Upper lobe of left lung (tissue), 6 donors: ENCODE measurements at regions not wholly inside any gene's neighbourhood (a gene's known extent, or its start where the extent isn't known, plus 50 kb on each side); places are given as distances from the start of the nearest gene placed in this dataset.

Experiments
- ATAC-seq, 2 donors: fragments of 200-7000 bp; cut with Tn5 transposase; one replicate each; pipeline ENCODE4 v1.9.1; 2022; ENCODE audit warnings: mild to moderate bottlenecking in 2 of 2, moderate library complexity in 2 of 2; ENCODE audit not compliant: low FRiP score in 2 of 2
- DNase-seq, 2 donors: peaks; one replicate each; pipeline ENCODE4 v3.0.0-alpha.2; 2019 to 2020
- H3K27ac ChIP-seq, 4 donors: fragments of 200-600 bp; sonication (generic); one replicate each; pipeline ENCODE4 v1.5.1; 2016 to 2019
- H3K27me3 ChIP-seq, 4 donors: fragments of 200-600 bp; sonication (generic); one replicate each; pipeline ENCODE4 v1.5.1; 2017 to 2019
- H3K36me3 ChIP-seq, 4 donors: fragments of 200-600 bp; sonication (generic); one replicate each; pipeline ENCODE4 v1.5.1; 2016 to 2019
- H3K4me1 ChIP-seq, 4 donors: fragments of 200-600 bp; sonication (generic); one replicate each; pipeline ENCODE4 v1.5.1; 2018 to 2019
- H3K4me3 ChIP-seq, 4 donors: fragments of 200-600 bp; sonication (generic); one replicate each; pipeline ENCODE4 v1.5.1; 2017 to 2019; ENCODE audit warnings: mild to moderate bottlenecking in 2 of 4, moderate library complexity in 1 of 4
- H3K9me3 ChIP-seq, 4 donors: fragments of 200-600 bp; sonication (generic); one replicate each; pipeline ENCODE4 v1.5.1; 2018 to 2019
- EP300 ChIP-seq, 4 donors: sonication (generic); formaldehyde crosslinking; IDR thresholded peaks; one replicate each; pipeline ENCODE4 v1.5.1; 2017; ENCODE audit warnings: antibody characterized with exemption in 4 of 4, control low read depth in 2 of 4
- POLR2A ChIP-seq, 4 donors: fragments of 450-650 bp; IDR thresholded peaks; one replicate each; pipeline ENCODE4 v1.5.1; 2016 to 2017; ENCODE audit warnings: antibody characterized with exemption in 4 of 4, mild to moderate bottlenecking in 2 of 4
- POLR2AphosphoS5 ChIP-seq, 2 donors: sonication (generic); formaldehyde crosslinking; IDR thresholded peaks; one replicate each; pipeline ENCODE4 v1.5.1; 2017; ENCODE audit warnings: antibody characterized with exemption in 2 of 2
- WGBS, 2 donors: methylation state at CpG; one replicate each; pipeline ENCODE4 v1.1.5; 2017 to 2018; 5-methylcytosine and 5-hydroxymethylcytosine counted together
- TF ChIP-seq, protein P1 (sequence below), 6 experiments: fragments of 450-650 bp in 4 of 6; fragments of 200-600 bp in 2 of 6; sonication (generic) in 2 of 6; IDR thresholded peaks; one replicate each; pipeline ENCODE4 v1.5.1; 2016 to 2019; ENCODE audit warnings: antibody characterized with exemption in 6 of 6
- donor health status: DM: no; HTN: no; CAD: no; lungs with moderate emphysema.
- donor health status: DM: no; HTN: yes; CAD: no; lungs with severe emphysema.

GRCh38 chr18:78677483-78678317 is 301.9 kb upstream of the SALL3 start:
- Histone ChIP-seq H3K4me1 (no peaks in the 10 kb centered on the region), H3K27me3 (no peaks in the 10 kb centered on the region), H3K27ac (no peak overlapping the region), H3K9me3 (no peaks in the 10 kb centered on the region), H3K36me3 (no peaks in the 10 kb centered on the region), H3K4me3 (no peak overlapping the region)
- TF ChIP-seq EP300 (IDR thresholded peaks at IDR 0.05) = no peak
- no peak for ATAC-seq
- no peak for DNase-seq
- WGBS, 2 donors = 84 to 85% methylated on average over 21 to 25 of the region's 25 CpGs

GRCh38 chr18:78678318-78678695 is 301.3 kb upstream of the SALL3 start:
- TF ChIP-seq POLR2AphosphoS5 (IDR thresholded peaks at IDR 0.05) (no peak), POLR2A (IDR thresholded peaks at IDR 0.05) (no peak), EP300 (IDR thresholded peaks at IDR 0.05) (no peak)
- TF ChIP-seq, protein P1, sequence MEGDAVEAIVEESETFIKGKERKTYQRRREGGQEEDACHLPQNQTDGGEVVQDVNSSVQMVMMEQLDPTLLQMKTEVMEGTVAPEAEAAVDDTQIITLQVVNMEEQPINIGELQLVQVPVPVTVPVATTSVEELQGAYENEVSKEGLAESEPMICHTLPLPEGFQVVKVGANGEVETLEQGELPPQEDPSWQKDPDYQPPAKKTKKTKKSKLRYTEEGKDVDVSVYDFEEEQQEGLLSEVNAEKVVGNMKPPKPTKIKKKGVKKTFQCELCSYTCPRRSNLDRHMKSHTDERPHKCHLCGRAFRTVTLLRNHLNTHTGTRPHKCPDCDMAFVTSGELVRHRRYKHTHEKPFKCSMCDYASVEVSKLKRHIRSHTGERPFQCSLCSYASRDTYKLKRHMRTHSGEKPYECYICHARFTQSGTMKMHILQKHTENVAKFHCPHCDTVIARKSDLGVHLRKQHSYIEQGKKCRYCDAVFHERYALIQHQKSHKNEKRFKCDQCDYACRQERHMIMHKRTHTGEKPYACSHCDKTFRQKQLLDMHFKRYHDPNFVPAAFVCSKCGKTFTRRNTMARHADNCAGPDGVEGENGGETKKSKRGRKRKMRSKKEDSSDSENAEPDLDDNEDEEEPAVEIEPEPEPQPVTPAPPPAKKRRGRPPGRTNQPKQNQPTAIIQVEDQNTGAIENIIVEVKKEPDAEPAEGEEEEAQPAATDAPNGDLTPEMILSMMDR (IDR thresholded peaks at IDR 0.05) = no peak
- no peak overlapping the region for H3K27ac ChIP-seq
- DNase-seq (no peak), ATAC-seq (no peak)
- H3K36me3 ChIP-seq = no peaks in the 10 kb centered on the region
- no peaks in the 10 kb centered on the region for H3K9me3 ChIP-seq
- 75% methylated on average over 8 of the region's 8 CpGs for WGBS, 2 donors
- no peaks in the 10 kb centered on the region for H3K4me1 ChIP-seq
- H3K27me3 ChIP-seq = no peaks in the 10 kb centered on the region
- H3K4me3 ChIP-seq = no peak overlapping the region

GRCh38 chr18:78679031-78679430 is 300.6 kb upstream of the SALL3 start:
- Histone ChIP-seq H3K36me3 (no peaks in the 10 kb centered on the region), H3K4me1 (no peaks in the 10 kb centered on the region), H3K27me3 (no peaks in the 10 kb centered on the region), H3K9me3 (no peaks in the 10 kb centered on the region), H3K27ac (no peak overlapping the region), H3K4me3 (no peak overlapping the region)
- TF ChIP-seq, protein P1 (IDR thresholded peaks at IDR 0.05) = no peak
- TF ChIP-seq POLR2AphosphoS5 (IDR thresholded peaks at IDR 0.05) = no peak
- TF ChIP-seq POLR2A (IDR thresholded peaks at IDR 0.05) = no peak
- no peak for TF ChIP-seq EP300 (IDR thresholded peaks at IDR 0.05)
- ATAC-seq (no peak), DNase-seq (no peak)
- WGBS, 2 donors = 66 to 80% methylated on average over 9 of the region's 9 CpGs

GRCh38 chr18:78679613-78680260 is 299.9 kb upstream of the SALL3 start:
- no peak overlapping the region for H3K4me3 ChIP-seq
- H3K36me3 ChIP-seq = no peaks in the 10 kb centered on the region
- TF ChIP-seq POLR2AphosphoS5 (IDR thresholded peaks at IDR 0.05) (no peak), POLR2A (IDR thresholded peaks at IDR 0.05) (no peak), EP300 (IDR thresholded peaks at IDR 0.05) (no peak)
- TF ChIP-seq, protein P1 (IDR thresholded peaks at IDR 0.05) = no peak
- H3K27ac ChIP-seq = no peak overlapping the region
- ATAC-seq = no peak
- no peaks in the 10 kb centered on the region for H3K27me3 ChIP-seq
- DNase-seq = no peak
- WGBS, 2 donors = 80 to 88% methylated on average over 17 of the region's 17 CpGs
- no peaks in the 10 kb centered on the region for H3K9me3 ChIP-seq
- no peaks in the 10 kb centered on the region for H3K4me1 ChIP-seq

DNA sequence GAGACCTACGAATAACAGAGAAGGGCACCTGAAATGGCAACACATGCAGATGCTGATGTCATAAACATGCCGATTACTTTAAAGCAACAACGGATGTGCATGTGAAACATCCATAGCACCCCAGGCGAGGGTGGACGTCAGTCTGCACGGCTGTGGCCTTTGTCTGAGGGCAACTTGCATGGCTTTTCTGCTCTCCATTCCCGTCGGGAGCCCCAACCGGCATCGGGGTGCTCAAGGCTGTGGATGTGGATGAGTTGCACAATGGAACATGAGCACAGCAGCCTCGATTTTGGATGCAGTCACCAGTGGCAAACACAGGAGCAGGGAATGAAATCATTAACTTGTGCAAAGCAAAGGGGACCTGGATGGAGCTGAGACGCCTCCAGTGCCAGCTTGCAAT is 298.2 kb upstream of the SALL3 start:
- Histone ChIP-seq H3K27ac (no peak overlapping the region), H3K36me3 (no peaks in the 10 kb centered on the region), H3K4me3 (no peak overlapping the region), H3K4me1 (no peaks in the 10 kb centered on the region), H3K27me3 (no peaks in the 10 kb centered on the region), H3K9me3 (no peaks in the 10 kb centered on the region)
- WGBS, 2 donors = 88% methylated on average over 11 to 12 of the region's 12 CpGs
- DNase-seq (no peak), ATAC-seq (no peak)
- no peak for TF ChIP-seq POLR2A (IDR thresholded peaks at IDR 0.05)
- TF ChIP-seq, protein P1 (IDR thresholded peaks at IDR 0.05) = no peak
- no peak for TF ChIP-seq POLR2AphosphoS5 (IDR thresholded peaks at IDR 0.05)
- no peak for TF ChIP-seq EP300 (IDR thresholded peaks at IDR 0.05)
